ENCODE measurements at regions not wholly inside any gene's neighbourhood (a gene's known extent, or its start where the extent isn't known, plus 50 kb on each side); places are given as distances from the start of the nearest gene placed in this dataset.

DNA sequence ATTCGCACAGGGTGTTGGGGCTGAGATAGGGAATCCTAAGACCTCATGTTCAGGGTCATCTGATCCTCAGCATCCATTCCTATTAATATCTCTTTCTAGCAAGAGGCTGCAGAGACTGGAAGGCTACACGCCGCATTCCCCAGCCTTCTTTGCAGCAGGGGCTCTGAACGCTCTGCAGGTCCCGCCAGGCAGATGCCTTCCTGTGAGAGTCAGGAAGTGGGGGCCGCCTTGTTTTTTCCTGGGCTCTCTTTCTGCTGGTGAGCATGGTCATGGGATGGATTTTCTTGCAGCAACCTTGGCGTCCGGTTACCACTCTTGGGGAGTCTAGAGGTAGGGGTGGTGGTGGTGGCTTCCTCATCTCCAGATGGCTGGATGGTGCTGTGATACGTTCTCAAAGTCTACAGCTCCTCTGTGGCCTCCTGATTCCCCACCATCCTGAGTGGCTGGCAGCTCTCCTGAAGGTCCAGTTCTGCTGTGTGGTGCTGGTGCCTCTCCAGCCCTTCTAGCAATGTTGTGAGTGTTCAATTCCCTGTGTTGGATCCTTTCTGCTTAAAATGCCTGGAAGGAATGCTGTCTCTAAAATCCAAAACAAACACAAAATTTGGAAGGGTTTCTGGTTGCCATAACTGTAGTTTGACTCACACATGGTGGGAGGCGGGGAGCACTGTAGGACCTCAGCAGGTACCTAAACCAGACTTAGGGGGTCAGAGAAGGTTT is 111.9 kb downstream of the CEBPB start:
- Histone ChIP-seq H3K27ac (ENCODE audit: low read depth, low read length) (no peak overlapping the region), H4K20me1 (ENCODE audit: low read depth, low read length) (no peaks in the 10 kb centered on the region), H3K36me3 (ENCODE audit: low read length) (no peaks in the 10 kb centered on the region), H3K79me2 (ENCODE audit: insufficient read depth, low read length) (no peaks in the 10 kb centered on the region), H3K27me3 (ENCODE audit: low read length) (no peaks in the 10 kb centered on the region), H2AFZ (ENCODE audit: low read depth, low read length, severe bottlenecking) (no peak overlapping the region), H3K9ac (ENCODE audit: low read length) (no peak overlapping the region), H3F3A (ENCODE audit: insufficient read depth) (no peaks in the 10 kb centered on the region), H3K9me3 (ENCODE audit: insufficient read depth, low read length) (no peaks in the 10 kb centered on the region), H3K9me2 (replicated peaks; ENCODE audit: insufficient read depth, low read length) (no peaks in the 10 kb centered on the region), H3K4me2 (ENCODE audit: low read depth, low read length, poor library complexity, severe bottlenecking) (no peak overlapping the region), H3K4me3 (ENCODE audit: insufficient read depth, low read length, poor library complexity, severe bottlenecking) (no peak overlapping the region)
- TF ChIP-seq, protein P1, sequence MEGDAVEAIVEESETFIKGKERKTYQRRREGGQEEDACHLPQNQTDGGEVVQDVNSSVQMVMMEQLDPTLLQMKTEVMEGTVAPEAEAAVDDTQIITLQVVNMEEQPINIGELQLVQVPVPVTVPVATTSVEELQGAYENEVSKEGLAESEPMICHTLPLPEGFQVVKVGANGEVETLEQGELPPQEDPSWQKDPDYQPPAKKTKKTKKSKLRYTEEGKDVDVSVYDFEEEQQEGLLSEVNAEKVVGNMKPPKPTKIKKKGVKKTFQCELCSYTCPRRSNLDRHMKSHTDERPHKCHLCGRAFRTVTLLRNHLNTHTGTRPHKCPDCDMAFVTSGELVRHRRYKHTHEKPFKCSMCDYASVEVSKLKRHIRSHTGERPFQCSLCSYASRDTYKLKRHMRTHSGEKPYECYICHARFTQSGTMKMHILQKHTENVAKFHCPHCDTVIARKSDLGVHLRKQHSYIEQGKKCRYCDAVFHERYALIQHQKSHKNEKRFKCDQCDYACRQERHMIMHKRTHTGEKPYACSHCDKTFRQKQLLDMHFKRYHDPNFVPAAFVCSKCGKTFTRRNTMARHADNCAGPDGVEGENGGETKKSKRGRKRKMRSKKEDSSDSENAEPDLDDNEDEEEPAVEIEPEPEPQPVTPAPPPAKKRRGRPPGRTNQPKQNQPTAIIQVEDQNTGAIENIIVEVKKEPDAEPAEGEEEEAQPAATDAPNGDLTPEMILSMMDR (IDR thresholded peaks at IDR 0.05; ENCODE audit: insufficient read depth, low read length, poor library complexity, severe bottlenecking), result no peak
- no peak for TF ChIP-seq EZH2phosphoT487 (conservative IDR thresholded peaks at IDR 0.05; ENCODE audit: low read length)

DNA sequence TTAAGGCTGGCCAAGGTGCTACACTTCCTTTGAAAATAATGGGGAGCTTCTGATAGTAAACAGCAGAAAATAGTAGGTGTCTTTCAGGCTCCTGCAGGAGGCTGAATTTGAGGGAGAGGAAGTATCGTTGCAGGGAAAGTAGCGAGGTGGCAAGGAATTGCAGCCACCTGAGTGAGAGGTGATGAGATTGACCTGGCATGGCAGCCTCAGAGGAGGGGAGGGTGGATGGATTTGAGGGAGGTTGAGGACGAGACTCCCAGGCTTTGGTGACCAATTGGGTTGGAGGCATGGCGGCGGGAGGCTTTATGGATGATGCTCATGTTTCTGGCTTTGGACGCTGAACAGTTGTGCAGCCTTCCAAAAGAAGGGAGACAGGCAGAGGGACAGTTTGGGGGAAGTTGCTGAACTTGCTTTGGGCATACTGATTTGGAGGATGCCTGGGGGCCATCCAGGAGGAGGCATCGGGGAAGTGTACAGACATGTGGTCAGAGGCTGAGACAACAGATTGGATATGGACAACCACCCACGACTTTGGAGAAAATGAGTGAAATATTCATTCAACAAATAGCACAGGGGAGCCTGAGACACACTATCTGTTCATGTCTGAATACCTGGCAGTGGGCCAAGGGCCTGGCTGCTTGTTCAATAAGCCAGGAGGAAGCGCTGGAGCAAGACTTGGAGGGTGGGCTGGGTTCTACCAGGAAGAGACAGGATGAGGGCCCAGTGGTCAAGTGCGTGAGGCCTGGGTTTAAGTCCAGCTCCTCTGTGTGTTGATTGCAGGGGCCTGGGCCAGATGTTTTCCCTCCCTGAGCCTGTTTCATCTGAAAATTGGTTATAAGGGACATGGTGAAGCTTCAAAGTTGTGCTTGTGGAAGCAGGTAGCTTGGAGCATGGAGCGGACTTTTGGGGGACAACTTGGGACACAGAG is 113.2 kb downstream of the CEBPB start:
- H3F3A ChIP-seq (ENCODE audit: insufficient read depth), result no peaks in the 10 kb centered on the region
- TF ChIP-seq, protein P1 (IDR thresholded peaks at IDR 0.05; ENCODE audit: insufficient read depth, low read length, poor library complexity, severe bottlenecking), result no peak
- no peak for TF ChIP-seq EZH2phosphoT487 (conservative IDR thresholded peaks at IDR 0.05; ENCODE audit: low read length)
- H3K4me3 ChIP-seq (ENCODE audit: insufficient read depth, low read length, poor library complexity, severe bottlenecking), result no peak overlapping the region
- no peaks in the 10 kb centered on the region for H4K20me1 ChIP-seq (ENCODE audit: low read depth, low read length)
- H3K27me3 ChIP-seq (ENCODE audit: low read length), result no peaks in the 10 kb centered on the region
- no peaks in the 10 kb centered on the region for H3K9me3 ChIP-seq (ENCODE audit: insufficient read depth, low read length)
- no peak overlapping the region for H3K9ac ChIP-seq (ENCODE audit: low read length)
- no peak overlapping the region for H3K4me2 ChIP-seq (ENCODE audit: low read depth, low read length, poor library complexity, severe bottlenecking)
- no peak overlapping the region for H2AFZ ChIP-seq (ENCODE audit: low read depth, low read length, severe bottlenecking)
- no peaks in the 10 kb centered on the region for H3K36me3 ChIP-seq (ENCODE audit: low read length)
- no peaks in the 10 kb centered on the region for H3K79me2 ChIP-seq (ENCODE audit: insufficient read depth, low read length)
- H3K9me2 ChIP-seq (replicated peaks; ENCODE audit: insufficient read depth, low read length), result no peaks in the 10 kb centered on the region
- H3K27ac ChIP-seq (ENCODE audit: low read depth, low read length), result no peak overlapping the region

DNA sequence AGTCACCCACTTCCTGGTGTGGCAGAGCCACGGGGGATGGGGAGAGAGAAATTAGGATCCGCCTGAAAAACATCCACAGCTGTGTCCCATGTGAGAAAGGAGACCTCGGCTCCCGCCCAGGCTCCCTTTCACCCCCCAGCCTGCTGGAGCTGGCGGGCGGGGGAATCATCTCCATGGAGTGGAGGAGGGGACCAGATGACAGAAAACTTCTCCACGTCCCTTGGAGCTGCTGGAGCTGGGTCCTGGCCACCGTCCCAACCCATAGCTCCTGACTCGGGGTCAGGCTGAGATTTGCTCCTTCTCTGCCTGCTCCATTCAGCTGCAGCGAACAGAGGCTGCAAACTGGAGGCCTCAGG is 113.8 kb downstream of the CEBPB start:
- Histone ChIP-seq H3K4me2 (ENCODE audit: low read depth, low read length, poor library complexity, severe bottlenecking) (no peak overlapping the region), H3F3A (ENCODE audit: insufficient read depth) (no peaks in the 10 kb centered on the region), H3K36me3 (ENCODE audit: low read length) (no peaks in the 10 kb centered on the region), H3K27ac (ENCODE audit: low read depth, low read length) (no peak overlapping the region), H4K20me1 (ENCODE audit: low read depth, low read length) (no peaks in the 10 kb centered on the region), H3K79me2 (ENCODE audit: insufficient read depth, low read length) (no peaks in the 10 kb centered on the region), H3K9me2 (replicated peaks; ENCODE audit: insufficient read depth, low read length) (no peaks in the 10 kb centered on the region), H3K4me3 (ENCODE audit: insufficient read depth, low read length, poor library complexity, severe bottlenecking) (no peak overlapping the region), H3K9ac (ENCODE audit: low read length) (no peak overlapping the region), H3K9me3 (ENCODE audit: insufficient read depth, low read length) (no peaks in the 10 kb centered on the region), H3K27me3 (ENCODE audit: low read length) (no peaks in the 10 kb centered on the region), H2AFZ (ENCODE audit: low read depth, low read length, severe bottlenecking) (no peak overlapping the region)
- TF ChIP-seq, protein P1 (IDR thresholded peaks at IDR 0.05; ENCODE audit: insufficient read depth, low read length, poor library complexity, severe bottlenecking), result no peak
- no peak for TF ChIP-seq EZH2phosphoT487 (conservative IDR thresholded peaks at IDR 0.05; ENCODE audit: low read length)

Data from SU-DHL-6 (cell line).